T-helper 17 cell (primary cell): ENCODE measurements at regions not wholly inside any gene's neighbourhood (a gene's known extent, or its start where the extent isn't known, plus 50 kb on each side); places are given as distances from the start of the nearest gene placed in this dataset.
A peak's percentile ranks its signal among the peaks of the same experiment; 100 is the strongest.

ENCODE experiments used
- ATAC-seq: fragments of 150-1000 bp; cut with Tn5 transposase; 2 replicates; pipeline ENCODE4 v1.10.0; 2021; ENCODE audit warnings: mild to moderate bottlenecking, moderate library complexity
- DNase-seq, 3 donors: peaks; one replicate each; pipeline versions ENCODE4 v3.0.0 to v3.0.0-alpha.2; 2020 to 2021
- H3K9me3 ChIP-seq: one replicate; pipeline ENCODE4 v1.7.0; 2013; ENCODE audit warnings: low read length, mild to moderate bottlenecking; ENCODE audit not compliant: control insufficient read depth, poor library complexity, severe bottlenecking
- H3K27ac Mint-ChIP-seq: one replicate; pipeline ENCODE4 v1.8.0; 2022; ENCODE audit warnings: mild to moderate bottlenecking, moderate library complexity, mixed read lengths
- H3K27me3 Mint-ChIP-seq: one replicate; pipeline ENCODE4 v1.8.0; 2022; ENCODE audit warnings: mixed read lengths
- H3K36me3 Mint-ChIP-seq: one replicate; pipeline ENCODE4 v1.8.0; 2022; ENCODE audit warnings: low read depth, mixed read lengths
- H3K4me1 Mint-ChIP-seq: one replicate; pipeline ENCODE4 v1.8.0; 2022; ENCODE audit warnings: mild to moderate bottlenecking, mixed read lengths
- H3K4me3 Mint-ChIP-seq: one replicate; pipeline ENCODE4 v1.8.0; 2022; ENCODE audit warnings: mild to moderate bottlenecking, moderate library complexity, mixed read lengths

DNA sequence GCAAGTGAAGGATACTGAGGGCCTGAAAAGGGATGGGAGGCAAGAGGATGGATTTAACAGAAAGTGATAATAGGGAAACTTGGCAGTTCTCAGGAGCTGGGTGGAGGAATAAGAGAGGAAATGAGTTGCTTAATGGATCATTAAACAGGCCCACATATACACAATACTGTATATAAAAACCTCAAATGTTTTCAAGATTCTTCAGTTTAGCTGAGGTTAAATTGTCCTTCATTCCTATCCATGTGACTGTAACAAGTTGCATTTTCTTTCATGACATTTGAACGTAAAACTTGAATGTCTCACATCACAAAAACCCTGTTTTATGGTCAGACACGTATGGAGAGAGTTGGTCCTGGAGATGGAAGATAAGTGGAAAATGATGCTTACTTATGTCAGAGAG lies 76.5 kb upstream of the PLAC8 start:
- Mint-ChIP-seq H3K36me3 (peaks cover 5% of the 10 kb centered on the region), H3K27me3 (no peaks in the 10 kb centered on the region), H3K4me1 (peaks cover 8% of the 10 kb centered on the region), H3K4me3 (no peak overlapping the region), H3K27ac (no peak overlapping the region)
- DNase-seq (no peak), ATAC-seq (no peak)
- H3K9me3 ChIP-seq = peaks cover 2% of the 10 kb centered on the region

DNA sequence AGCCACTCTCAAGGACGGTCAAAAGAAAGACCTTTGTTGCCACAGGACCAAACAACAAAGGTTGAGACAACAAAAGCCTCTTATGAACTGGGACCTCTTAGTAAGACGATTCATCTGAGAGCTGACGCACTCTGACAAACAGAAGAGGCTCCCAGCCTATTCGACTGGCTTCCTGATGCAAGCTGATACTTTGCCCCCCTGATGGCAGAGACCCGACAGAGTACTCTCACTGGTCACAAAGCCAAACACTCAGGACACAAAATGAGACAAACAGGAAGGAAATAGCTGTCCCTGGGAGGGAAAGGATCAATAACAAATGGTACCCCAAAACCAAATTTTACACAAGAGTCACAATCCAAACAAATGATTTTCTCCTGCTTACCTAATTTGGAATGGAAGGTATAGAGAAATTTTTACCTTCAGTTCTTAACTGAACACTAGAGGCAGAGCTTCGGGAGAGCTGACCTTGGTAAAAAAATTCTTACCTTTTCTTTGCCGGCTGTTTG lies 75.2 kb upstream of the PLAC8 start:
- ATAC-seq = no peak

DNA sequence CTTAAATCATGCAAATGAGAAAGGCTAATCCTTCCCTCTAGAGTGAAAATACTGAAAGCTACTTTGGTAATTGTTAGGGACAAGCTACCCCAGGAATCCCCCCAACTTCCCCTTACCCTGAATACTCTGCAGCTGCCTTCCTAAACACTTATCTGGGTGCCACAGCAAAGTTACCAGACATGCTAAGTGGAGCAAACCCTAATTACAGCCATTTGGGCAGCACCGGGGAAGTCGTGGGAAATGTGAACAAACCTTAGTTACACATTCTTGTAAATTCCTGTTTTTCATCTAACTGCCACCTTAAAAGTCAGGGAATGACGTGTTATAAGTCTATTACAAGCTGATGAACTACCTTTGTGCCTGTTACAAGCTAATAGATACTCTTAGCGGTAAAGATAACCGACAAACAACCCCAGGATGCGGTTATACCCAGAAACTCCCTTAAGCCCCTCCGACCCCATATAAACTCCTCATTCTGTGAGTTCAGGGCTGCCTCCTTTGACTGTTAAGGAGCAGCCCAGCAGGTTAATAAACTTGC lies 66.0 kb upstream of the PLAC8 start:
- Mint-ChIP-seq H3K27ac (peak overlapping the region; percentile 19), H3K4me3 (no peak overlapping the region), H3K4me1 (peaks cover 6% of the 10 kb centered on the region), H3K36me3 (no peaks in the 10 kb centered on the region), H3K27me3 (no peaks in the 10 kb centered on the region)
- DNase-seq = no peak
- no peaks in the 10 kb centered on the region for H3K9me3 ChIP-seq
- ATAC-seq = no peak

More for the DNA sequence above, 75.2 kb upstream of the PLAC8 start:
- Mint-ChIP-seq H3K36me3 (peaks cover 5% of the 10 kb centered on the region), H3K27ac (no peak overlapping the region), H3K4me3 (no peak overlapping the region), H3K27me3 (no peaks in the 10 kb centered on the region), H3K4me1 (peaks cover 8% of the 10 kb centered on the region)
- peaks cover 2% of the 10 kb centered on the region for H3K9me3 ChIP-seq
- DNase-seq = no peak

DNA sequence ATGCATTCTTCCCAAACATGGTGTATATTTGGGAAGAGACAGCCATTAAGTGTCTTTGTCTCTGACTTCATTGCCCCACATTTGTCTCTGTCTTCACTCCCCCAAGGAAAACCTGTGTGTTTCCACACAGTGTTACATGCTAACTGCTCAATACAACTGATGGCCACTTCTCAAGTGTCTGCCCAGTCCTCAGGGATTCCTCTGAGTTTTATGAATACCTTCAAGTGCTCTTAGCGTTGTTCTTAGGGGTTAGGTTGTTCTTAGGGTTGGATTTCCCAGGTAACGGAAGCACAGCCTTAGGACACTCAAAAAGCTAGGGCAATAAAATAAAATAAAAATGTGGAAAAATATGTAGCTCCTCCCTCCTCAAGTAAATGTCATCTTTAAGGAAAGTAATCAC lies 64.7 kb upstream of the PLAC8 start:
- Mint-ChIP-seq H3K36me3 (peaks cover 3% of the 10 kb centered on the region), H3K4me1 (peaks cover 6% of the 10 kb centered on the region), H3K27me3 (no peaks in the 10 kb centered on the region), H3K4me3 (no peak overlapping the region), H3K27ac (no peak overlapping the region)
- DNase-seq = no peak
- no peaks in the 10 kb centered on the region for H3K9me3 ChIP-seq
- ATAC-seq = no peak

DNA sequence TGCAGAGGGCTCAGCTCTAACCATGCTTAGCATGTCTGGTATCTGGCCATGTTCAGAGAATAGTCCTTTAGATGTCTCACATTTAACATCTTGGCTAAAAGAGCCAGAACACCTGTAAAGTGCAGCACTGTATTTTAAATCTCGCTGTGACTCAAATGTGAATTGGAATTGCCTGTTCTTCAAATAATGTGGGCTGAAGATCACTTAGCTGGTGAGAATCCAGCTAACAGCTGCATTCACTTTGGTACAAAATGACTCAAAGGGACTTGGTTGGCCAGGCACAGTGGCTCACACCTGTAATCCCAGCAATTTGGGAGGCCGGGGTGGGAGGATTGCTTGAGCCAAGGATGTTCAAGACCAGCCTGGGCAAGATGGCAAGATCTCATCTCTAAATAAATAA lies 63.5 kb upstream of the PLAC8 start:
- no peaks in the 10 kb centered on the region for H3K27me3 Mint-ChIP-seq
- peaks cover 6% of the 10 kb centered on the region for H3K4me1 Mint-ChIP-seq
- DNase-seq (no peak), ATAC-seq (no peak)
- no peaks in the 10 kb centered on the region for H3K9me3 ChIP-seq
- H3K4me3 Mint-ChIP-seq = no peak overlapping the region
- no peak overlapping the region for H3K27ac Mint-ChIP-seq
- peaks cover 3% of the 10 kb centered on the region for H3K36me3 Mint-ChIP-seq

DNA sequence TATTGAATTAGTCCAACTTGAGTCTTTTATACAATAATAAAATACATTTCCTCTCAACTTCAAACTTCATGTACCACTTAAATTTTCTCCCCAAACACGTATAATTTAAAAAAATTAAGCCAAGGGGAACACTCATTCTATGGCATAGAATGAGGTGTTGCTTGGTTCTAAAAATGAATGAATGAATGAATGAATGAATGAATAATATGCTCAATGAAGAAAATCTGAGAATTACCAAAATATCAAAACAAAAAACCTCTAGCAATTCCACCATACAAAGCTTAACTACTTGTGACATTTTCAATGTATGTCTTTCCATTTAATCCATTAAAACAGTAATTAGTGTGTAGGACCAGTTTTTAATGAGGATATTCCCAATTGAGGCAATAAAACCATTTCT lies 62.7 kb upstream of the PLAC8 start:
- H3K9me3 ChIP-seq = no peaks in the 10 kb centered on the region
- DNase-seq (no peak), ATAC-seq (no peak)
- Mint-ChIP-seq H3K4me1 (peaks cover 6% of the 10 kb centered on the region), H3K36me3 (peaks cover 3% of the 10 kb centered on the region), H3K27me3 (no peaks in the 10 kb centered on the region), H3K4me3 (no peak overlapping the region), H3K27ac (no peak overlapping the region)

DNA sequence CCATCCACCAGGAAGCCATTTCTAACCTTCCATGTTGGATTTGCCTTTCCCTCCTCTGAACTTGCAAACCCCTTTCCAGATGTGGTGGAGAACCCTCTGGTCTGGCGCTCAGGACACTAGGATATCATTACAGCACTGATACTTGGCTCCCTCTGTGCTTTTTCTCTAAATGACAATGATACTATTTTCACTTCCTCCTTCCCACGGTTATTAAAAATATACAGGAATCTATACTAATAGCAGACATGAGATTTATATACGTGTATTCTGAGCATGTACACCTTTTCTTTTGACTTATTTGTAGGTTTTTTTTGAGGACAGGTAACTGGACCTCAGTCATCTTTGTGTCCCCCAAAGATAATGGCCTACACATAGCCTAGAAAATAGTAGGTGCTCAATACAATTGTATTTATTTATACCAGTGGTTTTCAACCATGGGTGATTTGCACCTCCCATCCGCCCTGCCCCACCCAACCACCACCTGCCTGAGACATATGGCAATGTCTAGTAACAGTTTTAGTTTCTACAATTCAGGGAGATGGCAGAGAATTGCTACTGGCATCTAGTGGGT lies 60.4 kb upstream of the PLAC8 start:
- no peak overlapping the region for H3K27ac Mint-ChIP-seq
- ATAC-seq = peak; percentile 51
- no peaks in the 10 kb centered on the region for H3K9me3 ChIP-seq
- no peak overlapping the region for H3K4me3 Mint-ChIP-seq
- no peak for DNase-seq
- peaks cover 3% of the 10 kb centered on the region for H3K36me3 Mint-ChIP-seq
- peaks cover 4% of the 10 kb centered on the region for H3K4me1 Mint-ChIP-seq
- H3K27me3 Mint-ChIP-seq = no peaks in the 10 kb centered on the region

DNA sequence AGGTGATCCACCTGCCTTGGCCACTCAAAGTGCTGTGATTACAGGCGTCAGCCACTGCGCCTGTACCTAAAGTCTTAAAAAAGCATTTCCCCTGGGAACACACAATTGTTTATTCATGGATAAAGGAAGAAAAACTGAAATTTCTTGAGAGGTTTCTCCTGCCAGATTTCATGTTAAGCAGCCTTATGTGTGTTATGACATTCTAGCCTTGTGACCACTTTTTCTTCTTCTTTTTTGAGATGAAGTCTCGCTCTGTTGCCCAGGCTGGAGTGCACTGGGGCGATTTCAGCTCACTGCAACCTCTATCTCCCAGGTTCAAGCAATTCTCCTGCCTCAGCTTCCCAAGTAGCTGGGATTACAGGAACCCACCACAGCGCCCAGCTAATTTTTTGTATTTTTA lies 57.8 kb upstream of the PLAC8 start:
- no peaks in the 10 kb centered on the region for H3K27me3 Mint-ChIP-seq
- no peak overlapping the region for H3K4me3 Mint-ChIP-seq
- no peaks in the 10 kb centered on the region for H3K9me3 ChIP-seq
- peaks cover 3% of the 10 kb centered on the region for H3K36me3 Mint-ChIP-seq
- no peak for ATAC-seq
- H3K27ac Mint-ChIP-seq = peak overlapping the region; percentile 43
- H3K4me1 Mint-ChIP-seq = peaks cover 2% of the 10 kb centered on the region
- no peak for DNase-seq

DNA sequence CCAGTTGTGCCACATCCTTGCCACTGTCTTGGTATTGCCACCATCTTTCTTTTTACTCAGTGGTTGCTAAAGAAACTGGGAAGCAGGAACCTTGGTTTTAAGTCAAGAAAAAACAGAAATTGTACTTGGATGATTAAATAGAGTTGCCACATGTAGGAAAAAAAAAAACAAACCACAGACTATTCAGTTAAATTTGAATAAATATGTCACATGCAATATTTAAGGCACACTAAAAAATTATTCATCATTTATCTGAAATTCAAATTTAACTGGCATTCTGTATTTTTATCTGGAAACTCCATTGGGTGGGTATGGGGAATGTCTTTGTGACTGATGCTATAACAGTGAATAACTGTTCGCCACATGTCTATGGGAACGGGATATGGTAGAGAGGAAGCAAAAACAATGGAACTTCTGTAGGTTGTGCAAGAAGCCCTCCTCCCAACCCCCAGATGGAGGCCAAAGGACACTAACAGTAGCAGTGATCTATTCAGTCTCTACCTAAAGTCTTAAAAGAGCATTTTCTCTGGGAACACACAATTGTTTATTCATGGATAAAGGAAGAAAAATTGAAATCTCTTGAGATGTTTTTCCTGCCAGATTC lies 57.0 kb upstream of the PLAC8 start:
- ATAC-seq (no peak), DNase-seq (no peak)
- Mint-ChIP-seq H3K27ac (no peak overlapping the region), H3K36me3 (peaks cover 6% of the 10 kb centered on the region), H3K4me3 (no peak overlapping the region), H3K27me3 (no peaks in the 10 kb centered on the region), H3K4me1 (peaks cover 2% of the 10 kb centered on the region)
- no peaks in the 10 kb centered on the region for H3K9me3 ChIP-seq

DNA sequence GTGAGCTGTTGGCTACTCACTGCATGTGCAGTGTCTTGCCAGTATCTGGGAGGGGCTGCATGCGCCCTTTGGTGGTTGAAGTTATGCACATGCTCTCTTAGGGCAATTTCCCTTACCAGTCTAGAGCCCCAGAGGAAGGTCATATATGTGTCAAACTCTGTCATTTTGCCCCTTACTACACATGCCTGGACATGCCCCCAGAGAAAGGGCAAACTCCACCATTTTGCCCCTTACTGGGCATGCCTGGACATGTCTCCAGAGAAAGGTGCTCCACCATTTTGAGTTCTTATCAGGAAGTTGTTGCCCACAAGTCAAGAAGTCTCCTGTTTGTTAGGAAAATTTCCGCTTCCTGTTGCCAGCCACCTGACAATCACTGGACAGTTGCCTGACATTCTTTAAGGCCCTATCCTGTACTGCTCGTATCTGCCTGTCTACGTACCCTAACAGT lies 56.4 kb upstream of the PLAC8 start:
- H3K27ac Mint-ChIP-seq = no peak overlapping the region
- DNase-seq = no peak
- H3K9me3 ChIP-seq = no peaks in the 10 kb centered on the region
- peaks cover 6% of the 10 kb centered on the region for H3K36me3 Mint-ChIP-seq
- peaks cover under 1% of the 10 kb centered on the region for H3K4me1 Mint-ChIP-seq
- H3K4me3 Mint-ChIP-seq = no peak overlapping the region
- no peak for ATAC-seq
- H3K27me3 Mint-ChIP-seq = no peaks in the 10 kb centered on the region
